HCT116 (cell line): ENCODE measurements at regions not wholly inside any gene's neighbourhood (a gene's known extent, or its start where the extent isn't known, plus 50 kb on each side); places are given as distances from the start of the nearest gene placed in this dataset.

Experiments used
- ATAC-seq: fragments of 200-7000 bp; cut with Tn5 transposase; 2 replicates; pipeline ENCODE4 v1.9.1; 2020; ENCODE audit warnings: mild to moderate bottlenecking, moderate library complexity
- BruUV-seq: library from RNA; stranded (reverse); fragments of 400-500 nt; replicated peaks from 2 replicates; lab custom pipeline; 2021; lab: Mats Ljungman, UMichigan
- CTCF ChIA-PET: fragments of 300-600 bp; sonication (Branson Sonifier 250); formaldehyde crosslinking; loops from one replicate; lab custom pipeline; 2021; ENCODE audit warnings: antibody characterized with exemption; lab: Charles Lee
- POLR2A ChIA-PET: fragments of 300-600, 350-600 bp; sonication (Branson Sonifier 250); formaldehyde crosslinking; loops from one replicate; lab custom pipeline; 2021; ENCODE audit warnings: antibody characterized with exemption; lab: Charles Lee
- RAD21 ChIA-PET, 2 experiments: fragments of 300-600 bp; sonication (Branson Sonifier 250); formaldehyde crosslinking; loops; one replicate each; lab custom pipeline; 2023; ENCODE audit warnings: low total read pairs in 2 of 2; ENCODE audit not compliant: uncharacterized antibody in 2 of 2, unreplicated experiment in 2 of 2, low non-redundant PET in 1 of 2; lab: Charles Lee
- DNase-seq: peaks from one replicate; pipeline ENCODE4 v3.0.0-alpha.2; 2010; ENCODE audit warnings: low read depth, low spot score
- H2AFZ ChIP-seq: fragments of 200-600 bp; shearing (Covaris generic), sonication (generic); 2 replicates; pipeline ENCODE4 v1.6.1; 2017; ENCODE audit warnings: low read depth, mixed run types, mixed read lengths, antibody characterized with exemption, low read length; ENCODE audit not compliant: poor library complexity, severe bottlenecking
- H3K27ac ChIP-seq: 2 replicates; pipeline ENCODE4 v1.5.1; 2012; ENCODE audit warnings: low read depth, low read length
- H3K27me3 ChIP-seq: fragments of 200-600 bp; sonication (generic); 2 replicates; pipeline ENCODE4 v1.6.1; 2016; ENCODE audit warnings: mixed run types, low read length, mixed read lengths; ENCODE audit not compliant: insufficient read depth
- H3K36me3 ChIP-seq, 2 experiments: fragments of 200-500 bp in 1 of 2; fragments of 200-600 bp in 1 of 2; sonication (Bioruptor generic) in 1 of 2; sonication (generic) in 1 of 2; 2 replicates each; pipeline versions ENCODE4 v1.5.1 to v1.6.1; 2014 to 2016; ENCODE audit warnings: low read length in 2 of 2, inconsistent platforms in 1 of 2, mixed read lengths in 1 of 2, mixed run types in 1 of 2; ENCODE audit not compliant: insufficient read depth in 2 of 2, control insufficient read depth in 1 of 2
- H3K4me1 ChIP-seq, 2 experiments: fragments of 200-600 bp in 1 of 2; sonication (generic) in 1 of 2; 2 replicates each; pipeline versions ENCODE4 v1.5.1 to v1.6.1; 2012 to 2017; ENCODE audit warnings: low read length in 2 of 2, inconsistent platforms in 1 of 2, mild to moderate bottlenecking in 1 of 2, mixed read lengths in 1 of 2, mixed run types in 1 of 2, moderate library complexity in 1 of 2; ENCODE audit not compliant: insufficient read depth in 2 of 2, control insufficient read depth in 1 of 2
- H3K4me2 ChIP-seq: fragments of 200-600 bp; sonication (generic); 2 replicates; pipeline ENCODE4 v1.6.1; 2017; ENCODE audit warnings: mixed run types, low read length, mixed read lengths
- H3K4me3 ChIP-seq, 2 experiments: fragments of 200-600 bp in 1 of 2; sonication (generic) in 1 of 2; replicated peaks in 1 of 2; 2 replicates each; pipeline ENCODE4 v1.5.1; 2011 to 2016; ENCODE audit warnings: low read length in 2 of 2, control low read depth in 1 of 2, low read depth in 1 of 2, mild to moderate bottlenecking in 1 of 2, mixed read lengths in 1 of 2, mixed run types in 1 of 2
- H3K79me2 ChIP-seq: fragments of 200-600 bp; sonication (generic); 2 replicates; pipeline ENCODE4 v1.6.1; 2017; ENCODE audit warnings: mild to moderate bottlenecking, mixed run types, low read length, moderate library complexity, mixed read lengths; ENCODE audit not compliant: insufficient read depth
- H3K9ac ChIP-seq: fragments of 200-600 bp; sonication (generic); 2 replicates; pipeline ENCODE4 v1.6.1; 2016; ENCODE audit warnings: low read length, mixed read lengths
- H3K9me2 ChIP-seq: fragments of 200-600 bp; sonication (generic), shearing (Covaris generic); 2 replicates; pipeline ENCODE4 v1.6.1; 2017; ENCODE audit warnings: mixed run types, mild to moderate bottlenecking, moderate library complexity; ENCODE audit not compliant: insufficient read depth
- H3K9me3 ChIP-seq, 2 experiments: fragments of 200-500 bp in 1 of 2; fragments of 200-600 bp in 1 of 2; sonication (Bioruptor generic) in 1 of 2; sonication (generic) in 1 of 2; 2 replicates each; pipeline ENCODE4 v1.6.1; 2014 to 2017; ENCODE audit warnings: low read length in 2 of 2, mixed read lengths in 2 of 2, inconsistent platforms in 1 of 2, low read depth in 1 of 2, mild to moderate bottlenecking in 1 of 2, mixed run types in 1 of 2, moderate library complexity in 1 of 2; ENCODE audit not compliant: control insufficient read depth in 1 of 2, insufficient read depth in 1 of 2
- H4K20me1 ChIP-seq: fragments of 200-600 bp; sonication (generic), shearing (Covaris generic); 2 replicates; pipeline ENCODE4 v1.6.1; 2017; ENCODE audit warnings: mixed run types, mild to moderate bottlenecking, moderate library complexity; ENCODE audit not compliant: insufficient read depth
- CBX3 ChIP-seq: IDR thresholded peaks from 2 replicates; pipeline ENCODE4 v1.6.1; 2012; ENCODE audit warnings: low read depth
- CEBPB ChIP-seq: IDR thresholded peaks from 2 replicates; pipeline ENCODE4 v1.6.1; 2012; ENCODE audit warnings: low read depth
- EGR1 ChIP-seq: IDR thresholded peaks from 2 replicates; pipeline ENCODE4 v1.6.1; 2012; ENCODE audit warnings: low read depth
- ELF1 ChIP-seq: IDR thresholded peaks from 2 replicates; pipeline ENCODE4 v1.6.1; 2012; ENCODE audit warnings: low read depth, borderline replicate concordance
- EZH2 ChIP-seq: fragments of 200-600 bp; sonication (generic); IDR thresholded peaks from 2 replicates; pipeline ENCODE4 v1.6.1; 2017; ENCODE audit warnings: antibody characterized with exemption, mixed run types
- EZH2phosphoT487 ChIP-seq: fragments of 200-600 bp; IDR thresholded peaks from 2 replicates; pipeline ENCODE4 v1.6.1; 2018; ENCODE audit warnings: antibody characterized with exemption, borderline replicate concordance
- FOSL1 ChIP-seq: IDR thresholded peaks from 2 replicates; pipeline ENCODE4 v1.6.1; 2012; ENCODE audit warnings: low read depth
- JUND ChIP-seq: IDR thresholded peaks from 2 replicates; pipeline ENCODE4 v1.6.1; 2012
- POLR2A ChIP-seq: IDR thresholded peaks from 2 replicates; pipeline ENCODE4 v1.7.0; 2011; ENCODE audit warnings: borderline replicate concordance; ENCODE audit not compliant: insufficient read depth, insufficient read length; ENCODE audit errors: extremely low read depth
- POLR2AphosphoS5 ChIP-seq: IDR thresholded peaks from 2 replicates; pipeline ENCODE4 v1.6.1; 2011; ENCODE audit warnings: mild to moderate bottlenecking, low read depth, low read length, moderate library complexity
- REST ChIP-seq: IDR thresholded peaks from 2 replicates; pipeline ENCODE4 v1.6.1; 2012; ENCODE audit warnings: low read depth
- SRF ChIP-seq: IDR thresholded peaks from 2 replicates; pipeline ENCODE4 v1.6.1; 2012; ENCODE audit warnings: low read depth
- TCF7L2 ChIP-seq: IDR thresholded peaks from 2 replicates; pipeline ENCODE4 v1.7.0; 2011; ENCODE audit warnings: borderline replicate concordance, inconsistent platforms; ENCODE audit not compliant: insufficient read depth, insufficient read length; ENCODE audit errors: extremely low read depth
- ZBTB33 ChIP-seq: IDR thresholded peaks from 2 replicates; pipeline ENCODE4 v1.6.1; 2011; ENCODE audit warnings: mild to moderate bottlenecking, low read length, moderate library complexity; ENCODE audit not compliant: insufficient replicate concordance; ENCODE audit errors: extremely low read depth
- ZFX ChIP-seq: fragments of 450-650 bp; IDR thresholded peaks from 2 replicates; pipeline ENCODE4 v1.6.1; 2017
- intact Hi-C: fragments of 100-400 bp; cut with micrococcal nuclease; formaldehyde crosslinking; loops from 2 replicates; pipeline ENCODE4 v1.10.0; 2022
- TF ChIP-seq, protein P1 (sequence below): IDR thresholded peaks from 2 replicates; pipeline ENCODE4 v1.6.1; 2012

DNA sequence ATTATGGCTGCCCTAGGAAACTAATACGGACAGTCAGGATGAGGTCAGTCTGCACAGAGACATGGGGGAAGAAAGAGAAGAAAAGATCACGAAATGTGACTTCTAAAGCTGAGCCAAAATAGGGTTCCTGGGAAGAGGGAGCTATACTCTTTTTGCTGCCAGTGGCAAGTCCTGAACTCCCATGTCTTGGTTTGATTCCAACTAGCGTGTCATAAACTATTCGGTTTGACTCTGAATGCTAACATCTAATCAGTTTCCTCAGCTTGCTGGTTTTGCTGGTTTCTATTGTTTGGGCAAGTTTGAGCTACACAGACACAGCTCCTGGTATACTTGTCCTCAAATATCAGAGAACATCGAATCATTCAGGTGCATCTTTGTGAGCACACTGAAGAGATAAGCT is 80.5 kb upstream of the CYP1B1 start:
- no peak overlapping the region for H3K4me2 ChIP-seq
- no peak overlapping the region for H3K9ac ChIP-seq
- ATAC-seq (no peak), DNase-seq (no peak)
- H3K4me3 ChIP-seq = no peak overlapping the region
- BruUV-seq = no TSS peak
- intact Hi-C loops = no loop called here
- H3K27me3 ChIP-seq = no peaks in the 10 kb centered on the region
- ChIA-PET RAD21 (no interaction called here), CTCF (no interaction called here)
- no peak overlapping the region for H3K27ac ChIP-seq
- H3K9me2 ChIP-seq = no peaks in the 10 kb centered on the region
- H3K4me1 ChIP-seq = no peaks in the 10 kb centered on the region
- H3K9me3 ChIP-seq = no peaks in the 10 kb centered on the region
- no peaks in the 10 kb centered on the region for H3K79me2 ChIP-seq
- H3K36me3 ChIP-seq = no peaks in the 10 kb centered on the region
- no peaks in the 10 kb centered on the region for H4K20me1 ChIP-seq
- H2AFZ ChIP-seq = no peak overlapping the region
- TF ChIP-seq POLR2AphosphoS5 (no peak), SRF (no peak), EZH2 (no peak), JUND (no peak)
- TF ChIP-seq, all 23 proteins: peak for 0
- POLR2A ChIA-PET = no interaction called here

DNA sequence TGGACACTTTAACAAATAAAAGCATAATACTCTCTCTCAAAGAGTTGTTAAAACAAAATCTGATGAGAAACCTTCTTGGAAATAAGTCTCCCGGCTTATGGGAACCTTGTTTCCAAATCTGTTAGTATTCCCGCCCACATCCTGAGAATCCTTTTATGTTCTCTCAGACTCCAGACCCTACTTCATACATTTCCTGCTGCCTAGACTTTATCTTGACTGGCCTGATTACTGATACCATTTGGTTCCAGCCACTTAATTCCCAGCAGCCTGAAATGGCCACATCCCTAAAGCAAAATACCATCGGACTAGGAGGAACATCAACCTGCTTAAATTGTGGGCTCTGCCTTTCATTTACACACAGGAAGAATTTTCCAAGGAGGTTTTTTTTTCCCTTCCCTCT is 79.1 kb upstream of the CYP1B1 start:
- CTCF ChIA-PET = no interaction called here
- intact Hi-C loops = no loop called here
- POLR2A ChIA-PET = no interaction called here
- TF ChIP-seq REST = no peak
- TF ChIP-seq CBX3 = no peak
- no peak for TF ChIP-seq ZBTB33
- TF ChIP-seq FOSL1 = no peak
- TF ChIP-seq TCF7L2 = no peak
- no peak for TF ChIP-seq EZH2phosphoT487
- TF ChIP-seq, protein P1, sequence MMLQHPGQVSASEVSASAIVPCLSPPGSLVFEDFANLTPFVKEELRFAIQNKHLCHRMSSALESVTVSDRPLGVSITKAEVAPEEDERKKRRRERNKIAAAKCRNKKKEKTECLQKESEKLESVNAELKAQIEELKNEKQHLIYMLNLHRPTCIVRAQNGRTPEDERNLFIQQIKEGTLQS = no peak
- TF ChIP-seq CEBPB = no peak
- TF ChIP-seq ELF1 = no peak
- no peak for TF ChIP-seq EGR1
- TF ChIP-seq ZFX = no peak
- TF ChIP-seq POLR2A = no peak

More for the DNA sequence above, 79.1 kb upstream of the CYP1B1 start:
- DNase-seq (no peak), ATAC-seq (no peak)
- Histone ChIP-seq H3K79me2 (no peaks in the 10 kb centered on the region), H4K20me1 (no peaks in the 10 kb centered on the region), H3K9me3 (no peaks in the 10 kb centered on the region), H3K9ac (no peak overlapping the region), H3K36me3 (no peaks in the 10 kb centered on the region), H3K27me3 (no peaks in the 10 kb centered on the region), H3K4me1 (no peaks in the 10 kb centered on the region), H3K9me2 (peaks cover 3% of the 10 kb centered on the region; the same call in 1 of the 2 replicates), H3K4me2 (no peak overlapping the region), H2AFZ (no peak overlapping the region), H3K27ac (no peak overlapping the region), H3K4me3 (no peak overlapping the region)
- BruUV-seq = no TSS peak
- RAD21 ChIA-PET = no interaction called here
